ENCODE measurements at regions not wholly inside any gene's neighbourhood (a gene's known extent, or its start where the extent isn't known, plus 50 kb on each side); places are given as distances from the start of the nearest gene placed in this dataset.
"Not testable (repeated sequence)": the region's sequence is repeated elsewhere in the genome, so short reads cannot be mapped to it uniquely, and the experiment has no call there.

GRCh38 chr9:6101725-6102124, 86.3 kb upstream of the RANBP6 start:
- not testable (repeated sequence) for TF ChIP-seq CTCF (IDR thresholded peaks at IDR 0.05; ENCODE audit: low read length); EZH2 (IDR thresholded peaks at IDR 0.05; ENCODE audit: borderline replicate concordance, low read length)
